Fibroblast of lung (primary cell): ENCODE measurements at regions not wholly inside any gene's neighbourhood (a gene's known extent, or its start where the extent isn't known, plus 50 kb on each side); places are given as distances from the start of the nearest gene placed in this dataset.

Experiments
- DNase-seq, 2 donors: peaks; one replicate each; pipeline versions ENCODE4 v3.0.0 to v3.0.0-alpha.2; 2010; ENCODE audit warnings: low read depth in 2 of 2
- H2AFZ ChIP-seq: 2 replicates; pipeline ENCODE4 v1.5.1; 2012; ENCODE audit warnings: low read length, control low read depth, inconsistent platforms
- H3K27ac ChIP-seq: 2 replicates; pipeline ENCODE4 v1.5.1; 2011; ENCODE audit warnings: low read length, control low read depth; ENCODE audit not compliant: insufficient read depth
- H3K27me3 ChIP-seq: 2 replicates; pipeline ENCODE4 v1.5.1; 2011; ENCODE audit warnings: mild to moderate bottlenecking, low read length; ENCODE audit not compliant: control insufficient read depth, insufficient read depth
- H3K36me3 ChIP-seq: 2 replicates; pipeline ENCODE4 v1.5.1; 2011; ENCODE audit warnings: low read length; ENCODE audit not compliant: control insufficient read depth, insufficient read depth
- H3K4me1 ChIP-seq: 2 replicates; pipeline ENCODE4 v1.5.1; 2011; ENCODE audit warnings: low read length; ENCODE audit not compliant: control insufficient read depth, insufficient read depth; ENCODE audit errors: extremely low read depth
- H3K4me2 ChIP-seq: 2 replicates; pipeline ENCODE4 v1.5.1; 2011; ENCODE audit warnings: low read length, control low read depth; ENCODE audit not compliant: insufficient read depth; ENCODE audit errors: extremely low read depth
- H3K4me3 ChIP-seq, 4 experiments: fragments of 200-600 bp in 1 of 4; sonication (generic) in 1 of 4; replicated peaks in 1 of 4; 2 replicates each; pipeline ENCODE4 v1.5.1; 2011 to 2016; ENCODE audit warnings: low read length in 4 of 4, low read depth in 3 of 4, mild to moderate bottlenecking in 3 of 4, control low read depth in 2 of 4, inconsistent platforms in 1 of 4, mixed read lengths in 1 of 4; ENCODE audit not compliant: insufficient read depth in 1 of 4; ENCODE audit errors: control extremely low read depth in 1 of 4
- H3K79me2 ChIP-seq: 2 replicates; pipeline ENCODE4 v1.5.1; 2012; ENCODE audit warnings: mild to moderate bottlenecking, low read length, inconsistent platforms; ENCODE audit not compliant: control insufficient read depth, insufficient read depth
- H3K9ac ChIP-seq: 2 replicates; pipeline ENCODE4 v1.5.1; 2011; ENCODE audit warnings: mild to moderate bottlenecking, low read length, control low read depth; ENCODE audit not compliant: insufficient read depth
- H3K9me3 ChIP-seq: 2 replicates; pipeline ENCODE4 v1.5.1; 2012; ENCODE audit warnings: low read depth, low read length; ENCODE audit not compliant: control insufficient read depth, insufficient read depth
- H4K20me1 ChIP-seq: 2 replicates; pipeline ENCODE4 v1.5.1; 2011; ENCODE audit warnings: low read length; ENCODE audit not compliant: control insufficient read depth, insufficient read depth; ENCODE audit errors: extremely low read depth
- EZH2 ChIP-seq: IDR thresholded peaks from 2 replicates; pipeline ENCODE4 v1.5.1; 2012; ENCODE audit warnings: low read length, control low read depth, mild to moderate bottlenecking; ENCODE audit errors: missing control alignments
- TF ChIP-seq, protein P1 (sequence below), 2 donors: IDR thresholded peaks in 1 of 2; conservative IDR thresholded peaks in 1 of 2; 1 replicate in 1 of 2; 2 replicates in 1 of 2; pipeline ENCODE4 v1.5.1; 2011 to 2012; ENCODE audit warnings: low read length in 2 of 2, control low read depth in 1 of 2, inconsistent platforms in 1 of 2, low read depth in 1 of 2, mild to moderate bottlenecking in 1 of 2

GRCh38 chr12:58186401-58186800 is 245.0 kb downstream of the ATP23 start:
- Histone ChIP-seq H3K27ac (no peak overlapping the region), H3K9ac (no peak overlapping the region), H4K20me1 (no peaks in the 10 kb centered on the region), H3K4me1 (no peaks in the 10 kb centered on the region), H3K36me3 (no peaks in the 10 kb centered on the region), H3K79me2 (no peaks in the 10 kb centered on the region), H3K9me3 (no peaks in the 10 kb centered on the region), H3K4me2 (no peak overlapping the region), H2AFZ (no peak overlapping the region), H3K4me3 (no peak overlapping the region), H3K27me3 (no peaks in the 10 kb centered on the region)
- no peak for TF ChIP-seq EZH2
- TF ChIP-seq, protein P1, sequence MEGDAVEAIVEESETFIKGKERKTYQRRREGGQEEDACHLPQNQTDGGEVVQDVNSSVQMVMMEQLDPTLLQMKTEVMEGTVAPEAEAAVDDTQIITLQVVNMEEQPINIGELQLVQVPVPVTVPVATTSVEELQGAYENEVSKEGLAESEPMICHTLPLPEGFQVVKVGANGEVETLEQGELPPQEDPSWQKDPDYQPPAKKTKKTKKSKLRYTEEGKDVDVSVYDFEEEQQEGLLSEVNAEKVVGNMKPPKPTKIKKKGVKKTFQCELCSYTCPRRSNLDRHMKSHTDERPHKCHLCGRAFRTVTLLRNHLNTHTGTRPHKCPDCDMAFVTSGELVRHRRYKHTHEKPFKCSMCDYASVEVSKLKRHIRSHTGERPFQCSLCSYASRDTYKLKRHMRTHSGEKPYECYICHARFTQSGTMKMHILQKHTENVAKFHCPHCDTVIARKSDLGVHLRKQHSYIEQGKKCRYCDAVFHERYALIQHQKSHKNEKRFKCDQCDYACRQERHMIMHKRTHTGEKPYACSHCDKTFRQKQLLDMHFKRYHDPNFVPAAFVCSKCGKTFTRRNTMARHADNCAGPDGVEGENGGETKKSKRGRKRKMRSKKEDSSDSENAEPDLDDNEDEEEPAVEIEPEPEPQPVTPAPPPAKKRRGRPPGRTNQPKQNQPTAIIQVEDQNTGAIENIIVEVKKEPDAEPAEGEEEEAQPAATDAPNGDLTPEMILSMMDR (conservative IDR thresholded peaks at IDR 0.05 in 1 of 2, IDR thresholded peaks at IDR 0.05 in 1 of 2; ENCODE audit: low read depth in 1 of 2, low read length in 2 of 2): no peak
- DNase-seq: no peak

DNA sequence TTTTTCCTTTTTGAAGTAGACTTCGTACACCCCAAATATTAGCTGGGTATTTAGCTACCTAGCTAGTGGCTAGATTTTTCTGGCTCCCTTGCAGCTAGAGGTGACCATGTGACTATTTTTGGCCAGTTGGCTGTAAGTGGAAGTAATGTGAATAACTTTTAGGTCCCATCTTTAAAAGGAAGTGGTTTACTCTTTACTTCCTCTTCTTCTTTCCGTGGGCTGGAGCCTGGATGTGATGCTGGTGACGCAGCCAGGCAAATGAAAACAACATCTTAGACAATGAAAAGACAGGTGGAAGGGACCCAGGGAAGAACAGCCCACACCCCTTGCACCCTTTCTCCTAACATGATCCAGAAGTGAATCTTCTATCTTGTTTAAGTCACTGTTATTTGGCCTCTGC is 245.5 kb downstream of the ATP23 start:
- Histone ChIP-seq H3K4me2 (no peak overlapping the region), H3K4me1 (no peaks in the 10 kb centered on the region), H3K79me2 (no peaks in the 10 kb centered on the region), H4K20me1 (no peaks in the 10 kb centered on the region), H3K27ac (no peak overlapping the region), H3K9me3 (no peaks in the 10 kb centered on the region), H3K27me3 (no peaks in the 10 kb centered on the region), H3K4me3 (no peak overlapping the region), H2AFZ (no peak overlapping the region), H3K36me3 (no peaks in the 10 kb centered on the region), H3K9ac (no peak overlapping the region)
- TF ChIP-seq, protein P1 (conservative IDR thresholded peaks at IDR 0.05 in 1 of 2, IDR thresholded peaks at IDR 0.05 in 1 of 2; ENCODE audit: low read depth in 1 of 2, low read length in 2 of 2): no peak
- TF ChIP-seq EZH2: no peak
- DNase-seq: no peak

DNA sequence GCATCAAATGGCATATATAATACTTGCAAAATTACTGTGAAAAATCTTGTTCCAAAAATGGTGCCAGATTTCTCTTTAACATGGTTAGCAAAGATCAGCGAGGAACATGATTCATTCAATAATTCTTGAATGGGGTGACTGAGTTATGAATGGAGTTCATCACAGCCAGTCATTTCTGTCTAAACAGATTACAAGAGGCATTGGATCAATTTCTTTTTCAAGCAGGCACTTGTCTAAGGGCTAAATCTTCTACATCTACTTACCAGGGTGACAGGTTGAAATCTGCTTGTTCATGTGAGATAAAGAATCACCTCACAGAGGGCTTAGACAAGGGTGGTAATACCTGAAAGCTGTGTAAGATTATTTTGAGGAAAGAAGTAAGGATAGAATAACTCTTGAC is 247.7 kb downstream of the ATP23 start:
- no peaks in the 10 kb centered on the region for H3K27me3 ChIP-seq
- no peaks in the 10 kb centered on the region for H3K79me2 ChIP-seq
- H3K4me2 ChIP-seq: no peak overlapping the region
- H3K9me3 ChIP-seq: no peaks in the 10 kb centered on the region
- no peak overlapping the region for H3K4me3 ChIP-seq
- no peak for TF ChIP-seq EZH2
- TF ChIP-seq, protein P1 (conservative IDR thresholded peaks at IDR 0.05 in 1 of 2, IDR thresholded peaks at IDR 0.05 in 1 of 2; ENCODE audit: low read depth in 1 of 2, low read length in 2 of 2): no peak
- no peak overlapping the region for H2AFZ ChIP-seq
- no peak overlapping the region for H3K9ac ChIP-seq
- no peaks in the 10 kb centered on the region for H3K36me3 ChIP-seq
- H4K20me1 ChIP-seq: no peaks in the 10 kb centered on the region
- no peak overlapping the region for H3K27ac ChIP-seq
- H3K4me1 ChIP-seq: no peaks in the 10 kb centered on the region
- no peak for DNase-seq
